ENCODE measurements at regions not wholly inside any gene's neighbourhood (a gene's known extent, or its start where the extent isn't known, plus 50 kb on each side); places are given as distances from the start of the nearest gene placed in this dataset.

GRCh38 chr16:29107299-29107698 lies 122.4 kb downstream of the LAT start:
- no peak for TF ChIP-seq CTCF (IDR thresholded peaks at IDR 0.05)
- TF ChIP-seq POLR2A (IDR thresholded peaks at IDR 0.05): no peak

Measured in esophagus squamous epithelium (tissue), 4 donors.